AG04450 (cell line): ENCODE measurements at regions not wholly inside any gene's neighbourhood (a gene's known extent, or its start where the extent isn't known, plus 50 kb on each side); places are given as distances from the start of the nearest gene placed in this dataset.

Source experiments
- CTCF ChIA-PET: fragments of 300-600, 350-600 bp; formaldehyde crosslinking; extraction: SDS; loops from one replicate; lab custom pipeline; 2022; ENCODE audit warnings: antibody characterized with exemption, inconsistent platforms; lab: Charles Lee
- POLR2A ChIA-PET: fragments of 350-600 bp; formaldehyde crosslinking; extraction: SDS; loops from one replicate; lab custom pipeline; 2021; ENCODE audit warnings: antibody characterized with exemption, inconsistent platforms; lab: Yijun Ruan, JAX
- DNase-seq: peaks from one replicate; pipeline ENCODE4 v3.0.0-alpha.2; 2011; ENCODE audit warnings: low read depth, low spot score
- H3K27ac ChIP-seq: one replicate; pipeline ENCODE4 v1.5.1; 2012; ENCODE audit warnings: low read depth, low read length, control low read depth
- H3K27me3 ChIP-seq: one replicate; pipeline ENCODE4 v1.6.0; 2012; ENCODE audit warnings: low read length; ENCODE audit not compliant: control insufficient read depth, insufficient read depth
- H3K4me3 ChIP-seq: 2 replicates; pipeline ENCODE4 v1.5.1; 2011; ENCODE audit warnings: mild to moderate bottlenecking, low read depth, low read length, control low read depth
- H3K9me3 ChIP-seq: 2 replicates; pipeline ENCODE4 v1.5.1; 2012; ENCODE audit warnings: low read length; ENCODE audit not compliant: control insufficient read depth, insufficient read depth
- TF ChIP-seq, protein P1 (sequence below): IDR thresholded peaks from 2 replicates; pipeline ENCODE4 v1.5.1; 2011; ENCODE audit warnings: low read depth, low read length, control low read depth, inconsistent platforms

DNA sequence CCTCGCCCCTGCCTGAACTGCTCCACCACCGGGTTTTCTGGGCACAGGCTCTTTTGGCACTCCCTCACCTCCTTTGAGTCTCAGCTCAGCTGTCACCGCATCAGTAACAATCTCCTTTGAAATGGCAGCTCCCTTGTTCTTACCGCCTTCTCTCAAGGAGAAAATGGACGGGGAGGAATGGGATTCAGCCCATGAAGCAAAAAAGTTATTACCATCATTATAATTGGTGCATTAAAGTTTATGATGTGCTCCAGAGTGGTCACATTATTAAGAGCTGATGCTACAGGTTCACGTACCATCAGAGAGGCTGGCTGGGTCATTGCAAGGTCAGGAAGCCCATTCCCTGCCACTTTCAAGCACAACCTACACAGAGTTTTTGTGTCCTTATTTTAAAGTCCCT lies 344.7 kb downstream of the AGTPBP1 start:
- TF ChIP-seq, protein P1, sequence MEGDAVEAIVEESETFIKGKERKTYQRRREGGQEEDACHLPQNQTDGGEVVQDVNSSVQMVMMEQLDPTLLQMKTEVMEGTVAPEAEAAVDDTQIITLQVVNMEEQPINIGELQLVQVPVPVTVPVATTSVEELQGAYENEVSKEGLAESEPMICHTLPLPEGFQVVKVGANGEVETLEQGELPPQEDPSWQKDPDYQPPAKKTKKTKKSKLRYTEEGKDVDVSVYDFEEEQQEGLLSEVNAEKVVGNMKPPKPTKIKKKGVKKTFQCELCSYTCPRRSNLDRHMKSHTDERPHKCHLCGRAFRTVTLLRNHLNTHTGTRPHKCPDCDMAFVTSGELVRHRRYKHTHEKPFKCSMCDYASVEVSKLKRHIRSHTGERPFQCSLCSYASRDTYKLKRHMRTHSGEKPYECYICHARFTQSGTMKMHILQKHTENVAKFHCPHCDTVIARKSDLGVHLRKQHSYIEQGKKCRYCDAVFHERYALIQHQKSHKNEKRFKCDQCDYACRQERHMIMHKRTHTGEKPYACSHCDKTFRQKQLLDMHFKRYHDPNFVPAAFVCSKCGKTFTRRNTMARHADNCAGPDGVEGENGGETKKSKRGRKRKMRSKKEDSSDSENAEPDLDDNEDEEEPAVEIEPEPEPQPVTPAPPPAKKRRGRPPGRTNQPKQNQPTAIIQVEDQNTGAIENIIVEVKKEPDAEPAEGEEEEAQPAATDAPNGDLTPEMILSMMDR = no peak
- CTCF ChIA-PET = no interaction called here
- POLR2A ChIA-PET = no interaction called here
- Histone ChIP-seq H3K9me3 (peaks cover 23% of the 10 kb centered on the region; the same call in 1 of the 2 replicates), H3K27ac (no peak overlapping the region), H3K27me3 (no peaks in the 10 kb centered on the region), H3K4me3 (no peak overlapping the region)
- no peak for DNase-seq

DNA sequence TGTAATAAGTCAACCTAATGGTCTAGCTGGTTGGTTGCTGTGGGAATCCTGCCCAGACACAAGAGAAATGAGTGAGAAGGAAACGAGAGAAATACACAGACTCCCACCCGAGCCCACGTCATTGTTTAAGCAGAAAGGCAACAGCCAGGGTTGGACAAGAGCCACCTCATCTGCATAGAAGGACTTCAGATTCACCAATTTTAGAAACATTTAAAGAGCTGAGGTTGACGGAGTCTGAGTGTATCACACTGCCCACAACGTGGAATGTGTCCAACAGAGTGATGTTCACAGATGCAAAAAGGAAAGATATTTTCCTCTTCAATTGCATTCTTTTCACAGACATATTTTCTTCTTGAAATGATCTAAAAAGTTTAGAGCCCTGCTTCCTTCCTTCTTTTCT lies 349.5 kb downstream of the AGTPBP1 start:
- no peaks in the 10 kb centered on the region for H3K27me3 ChIP-seq
- TF ChIP-seq, protein P1 = no peak
- H3K9me3 ChIP-seq = peaks cover 12% of the 10 kb centered on the region; the same call in 1 of the 2 replicates
- no peak overlapping the region for H3K4me3 ChIP-seq
- no peak overlapping the region for H3K27ac ChIP-seq
- no peak for DNase-seq
- ChIA-PET POLR2A (no interaction called here), CTCF (no interaction called here)

DNA sequence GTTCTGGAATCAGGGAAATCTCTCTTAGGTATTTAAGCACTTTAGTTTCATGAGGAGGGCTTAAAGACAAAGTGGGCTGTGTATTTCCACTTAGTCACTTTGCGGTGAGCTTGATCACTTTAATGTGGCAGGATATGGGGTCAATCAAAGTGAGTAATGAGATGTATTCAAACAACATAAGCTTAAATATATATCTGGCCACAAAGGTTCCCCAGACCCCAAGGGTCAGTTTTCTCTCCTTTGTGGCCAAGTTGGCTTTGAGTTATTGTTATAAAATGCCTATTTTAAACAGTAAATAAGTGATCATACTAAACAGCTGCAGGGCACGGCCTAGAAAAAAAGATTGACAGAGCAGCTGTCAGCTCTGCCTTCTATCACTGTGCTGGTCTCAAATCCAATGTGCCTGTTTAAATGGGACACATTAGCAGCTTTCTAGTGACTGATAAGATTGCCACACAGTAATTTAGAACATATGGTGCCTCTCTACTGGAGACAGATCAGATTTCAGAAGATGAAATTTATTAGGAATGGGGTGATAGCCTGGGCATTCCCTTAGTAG lies 363.9 kb downstream of the AGTPBP1 start:
- H3K27me3 ChIP-seq = no peaks in the 10 kb centered on the region
- no peak overlapping the region for H3K4me3 ChIP-seq
- no peak overlapping the region for H3K27ac ChIP-seq
- DNase-seq = no peak
- ChIA-PET POLR2A (no interaction called here), CTCF (no interaction called here)
- H3K9me3 ChIP-seq = peaks cover 3% of the 10 kb centered on the region; the same call in 1 of the 2 replicates
- TF ChIP-seq, protein P1 = no peak

DNA sequence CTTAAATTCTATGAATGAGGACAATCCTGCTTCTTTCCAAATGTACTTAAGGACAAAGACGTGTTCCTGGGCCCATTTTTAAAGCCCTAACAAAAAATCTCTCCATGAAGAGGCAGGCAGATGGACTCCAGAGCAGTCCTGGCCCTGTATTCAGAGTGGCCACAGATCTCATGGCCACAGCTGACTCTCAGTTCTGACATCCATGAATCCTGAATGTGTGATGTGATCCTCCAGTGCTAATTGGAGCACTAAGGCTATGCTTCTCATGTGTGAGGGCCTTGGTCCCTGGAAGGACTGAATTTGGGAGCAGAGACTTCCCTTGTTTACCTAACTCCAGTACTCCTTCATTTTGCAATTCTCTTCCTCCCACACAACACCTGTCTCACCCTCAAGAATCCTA lies 373.0 kb downstream of the AGTPBP1 start:
- Histone ChIP-seq H3K27me3 (no peaks in the 10 kb centered on the region), H3K27ac (no peak overlapping the region), H3K4me3 (no peak overlapping the region), H3K9me3 (peaks cover 23% of the 10 kb centered on the region)
- ChIA-PET CTCF (no interaction called here), POLR2A (no interaction called here)
- no peak for DNase-seq
- TF ChIP-seq, protein P1 = no peak

DNA sequence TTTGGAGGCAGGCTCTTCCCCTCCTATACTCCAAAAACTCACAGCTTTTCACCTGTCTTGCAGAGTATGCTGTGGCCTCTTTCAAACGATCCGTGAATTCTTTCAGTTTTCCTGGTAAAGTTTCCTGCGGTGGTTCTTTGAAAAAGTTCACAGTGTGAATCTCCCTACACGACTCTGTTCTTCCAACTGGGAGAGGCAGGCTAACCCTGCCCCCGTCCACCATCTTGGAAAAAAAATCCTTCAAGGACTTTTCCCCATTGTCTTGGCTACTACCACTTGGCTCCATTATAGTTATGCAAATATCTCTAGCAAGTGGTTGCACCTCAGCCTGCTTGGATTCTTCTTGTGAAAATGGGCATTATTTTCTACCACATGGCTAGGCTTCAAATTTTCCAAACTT lies 382.6 kb downstream of the AGTPBP1 start:
- Histone ChIP-seq H3K9me3 (peaks cover 6% of the 10 kb centered on the region), H3K27ac (no peak overlapping the region), H3K4me3 (no peak overlapping the region), H3K27me3 (no peaks in the 10 kb centered on the region)
- DNase-seq = no peak
- POLR2A ChIA-PET = no interaction called here
- TF ChIP-seq, protein P1 = no peak
- CTCF ChIA-PET = no interaction called here
